ENCODE measurements at regions not wholly inside any gene's neighbourhood (a gene's known extent, or its start where the extent isn't known, plus 50 kb on each side); places are given as distances from the start of the nearest gene placed in this dataset.

DNA sequence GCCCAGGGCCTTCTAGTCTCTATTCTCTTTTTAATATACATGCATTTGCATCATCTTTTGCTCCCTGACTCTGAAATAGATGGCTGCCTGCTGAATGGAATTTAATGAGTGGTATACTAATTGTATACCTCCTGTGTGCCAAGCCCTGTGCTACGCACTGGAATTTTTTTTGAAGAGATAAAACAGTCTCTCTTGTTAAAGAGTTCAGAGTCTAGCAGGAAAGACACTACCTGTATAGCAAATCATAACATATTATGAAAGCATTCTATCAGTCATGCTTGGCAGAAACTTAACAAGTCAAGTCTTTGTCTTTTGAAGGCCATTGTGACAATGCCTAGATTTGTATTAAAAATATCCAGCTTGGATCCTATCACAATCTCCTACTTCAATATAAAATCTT is 63.7 kb upstream of the SESN3 start:
- H3K4me3 ChIP-seq (ENCODE audit: low read depth, poor library complexity, severe bottlenecking), result no peak overlapping the region
- intact Hi-C loops (cut with DNase I; ENCODE audit: low total_unique reads), result no loop called here
- DNase-seq (ENCODE audit: low spot score in 2 of 2), result no peak
- TF ChIP-seq POLR2A (IDR thresholded peaks at IDR 0.05), result no peak
- TF ChIP-seq, protein P1, sequence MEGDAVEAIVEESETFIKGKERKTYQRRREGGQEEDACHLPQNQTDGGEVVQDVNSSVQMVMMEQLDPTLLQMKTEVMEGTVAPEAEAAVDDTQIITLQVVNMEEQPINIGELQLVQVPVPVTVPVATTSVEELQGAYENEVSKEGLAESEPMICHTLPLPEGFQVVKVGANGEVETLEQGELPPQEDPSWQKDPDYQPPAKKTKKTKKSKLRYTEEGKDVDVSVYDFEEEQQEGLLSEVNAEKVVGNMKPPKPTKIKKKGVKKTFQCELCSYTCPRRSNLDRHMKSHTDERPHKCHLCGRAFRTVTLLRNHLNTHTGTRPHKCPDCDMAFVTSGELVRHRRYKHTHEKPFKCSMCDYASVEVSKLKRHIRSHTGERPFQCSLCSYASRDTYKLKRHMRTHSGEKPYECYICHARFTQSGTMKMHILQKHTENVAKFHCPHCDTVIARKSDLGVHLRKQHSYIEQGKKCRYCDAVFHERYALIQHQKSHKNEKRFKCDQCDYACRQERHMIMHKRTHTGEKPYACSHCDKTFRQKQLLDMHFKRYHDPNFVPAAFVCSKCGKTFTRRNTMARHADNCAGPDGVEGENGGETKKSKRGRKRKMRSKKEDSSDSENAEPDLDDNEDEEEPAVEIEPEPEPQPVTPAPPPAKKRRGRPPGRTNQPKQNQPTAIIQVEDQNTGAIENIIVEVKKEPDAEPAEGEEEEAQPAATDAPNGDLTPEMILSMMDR (IDR thresholded peaks at IDR 0.05), result no peak
- WGBS, 2 donors, result 79 to 83% methylated on average over 1 of the region's 1 CpG

DNA sequence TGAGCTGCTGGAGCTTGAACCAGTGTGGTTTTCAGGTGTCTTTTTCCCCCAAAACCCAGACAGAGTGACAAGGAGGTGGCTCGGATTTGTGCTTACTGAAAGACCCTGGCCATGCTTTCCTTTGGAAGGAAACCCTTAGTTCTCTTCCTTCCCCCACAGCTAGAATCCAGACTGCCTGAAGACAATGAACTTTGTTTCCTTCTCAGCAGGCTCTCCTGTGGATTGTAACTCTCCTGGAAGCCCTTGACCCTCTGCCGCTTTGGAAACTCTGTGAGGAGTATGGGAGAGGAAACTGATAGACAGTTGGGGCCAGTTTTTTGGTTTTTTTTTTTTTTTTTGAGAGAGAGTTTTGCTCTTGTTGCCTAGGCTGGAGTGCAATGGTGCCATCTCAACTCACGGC is 62.1 kb upstream of the SESN3 start:
- DNase-seq (ENCODE audit: low spot score in 2 of 2), result no peak
- TF ChIP-seq POLR2A (IDR thresholded peaks at IDR 0.05), result no peak
- TF ChIP-seq, protein P1 (IDR thresholded peaks at IDR 0.05), result no peak

DNA sequence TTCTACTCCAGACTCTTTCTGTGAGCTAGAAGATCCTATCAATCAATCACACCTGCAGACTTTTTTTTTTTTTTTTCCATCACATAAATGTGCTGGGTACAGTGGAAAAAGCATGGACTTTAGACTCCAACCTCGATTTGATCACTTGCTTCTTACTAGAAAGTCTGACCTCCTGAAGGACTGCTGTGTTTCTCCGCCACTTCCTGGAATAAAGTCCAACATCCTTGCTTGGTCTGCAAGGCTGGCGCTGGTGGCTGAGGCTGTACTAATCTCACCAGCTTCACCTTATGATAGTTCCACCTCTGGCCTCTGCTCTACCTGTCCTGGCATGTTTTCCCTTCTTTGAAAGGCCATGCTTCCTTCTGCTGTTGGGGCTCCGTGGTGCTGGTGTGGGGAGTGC is 60.9 kb upstream of the SESN3 start:
- no peak for DNase-seq (ENCODE audit: low spot score in 2 of 2)
- WGBS, 2 donors, result 76 to 77% methylated on average over 4 of the region's 4 CpGs
- intact Hi-C loops (cut with DNase I; ENCODE audit: low total_unique reads), result no loop called here
- TF ChIP-seq, protein P1 (IDR thresholded peaks at IDR 0.05), result no peak
- no peak for TF ChIP-seq POLR2A (IDR thresholded peaks at IDR 0.05)
- no peak overlapping the region for H3K4me3 ChIP-seq (ENCODE audit: low read depth, poor library complexity, severe bottlenecking)

More for the DNA sequence above, 62.1 kb upstream of the SESN3 start:
- intact Hi-C loops (cut with DNase I; ENCODE audit: low total_unique reads), result no loop called here
- WGBS, 2 donors, result 91 to 93% methylated on average over 3 of the region's 3 CpGs
- H3K4me3 ChIP-seq (ENCODE audit: low read depth, poor library complexity, severe bottlenecking), result no peak overlapping the region

DNA sequence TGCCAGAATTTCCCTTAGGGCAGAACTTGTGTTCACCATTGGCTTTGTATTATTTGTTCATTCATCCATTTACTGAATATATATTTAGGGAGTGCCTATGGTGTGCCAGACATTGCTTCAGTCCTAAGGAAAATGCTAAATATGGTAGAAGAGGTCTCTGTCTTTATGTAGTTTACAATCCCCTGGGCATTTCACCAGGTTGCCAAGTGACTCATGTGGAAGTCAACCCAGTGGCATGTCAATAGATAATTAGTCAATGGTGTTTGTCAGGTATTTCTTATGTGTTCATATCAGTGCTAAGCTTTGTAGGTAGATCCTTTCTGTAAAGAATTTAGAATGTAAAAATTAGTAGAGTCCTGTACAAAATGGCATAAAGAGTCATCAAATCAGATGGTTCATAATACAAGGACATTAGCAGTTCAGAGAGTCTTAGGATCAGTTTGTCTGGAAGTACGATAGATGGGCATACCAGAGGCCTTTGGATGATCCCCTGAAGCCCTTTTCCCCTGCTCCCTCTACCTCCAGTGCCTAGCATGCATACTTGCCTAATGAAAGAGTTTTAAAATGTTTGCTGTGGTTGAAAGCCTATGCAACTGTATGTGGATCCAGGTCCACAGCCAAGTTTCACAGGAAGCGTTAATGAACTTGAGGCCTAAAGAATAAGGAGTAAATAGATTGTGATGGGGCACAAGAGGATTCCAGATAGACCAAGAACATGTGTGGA is 58.5 kb upstream of the SESN3 start:
- no peak for DNase-seq (ENCODE audit: low spot score in 2 of 2)

DNA sequence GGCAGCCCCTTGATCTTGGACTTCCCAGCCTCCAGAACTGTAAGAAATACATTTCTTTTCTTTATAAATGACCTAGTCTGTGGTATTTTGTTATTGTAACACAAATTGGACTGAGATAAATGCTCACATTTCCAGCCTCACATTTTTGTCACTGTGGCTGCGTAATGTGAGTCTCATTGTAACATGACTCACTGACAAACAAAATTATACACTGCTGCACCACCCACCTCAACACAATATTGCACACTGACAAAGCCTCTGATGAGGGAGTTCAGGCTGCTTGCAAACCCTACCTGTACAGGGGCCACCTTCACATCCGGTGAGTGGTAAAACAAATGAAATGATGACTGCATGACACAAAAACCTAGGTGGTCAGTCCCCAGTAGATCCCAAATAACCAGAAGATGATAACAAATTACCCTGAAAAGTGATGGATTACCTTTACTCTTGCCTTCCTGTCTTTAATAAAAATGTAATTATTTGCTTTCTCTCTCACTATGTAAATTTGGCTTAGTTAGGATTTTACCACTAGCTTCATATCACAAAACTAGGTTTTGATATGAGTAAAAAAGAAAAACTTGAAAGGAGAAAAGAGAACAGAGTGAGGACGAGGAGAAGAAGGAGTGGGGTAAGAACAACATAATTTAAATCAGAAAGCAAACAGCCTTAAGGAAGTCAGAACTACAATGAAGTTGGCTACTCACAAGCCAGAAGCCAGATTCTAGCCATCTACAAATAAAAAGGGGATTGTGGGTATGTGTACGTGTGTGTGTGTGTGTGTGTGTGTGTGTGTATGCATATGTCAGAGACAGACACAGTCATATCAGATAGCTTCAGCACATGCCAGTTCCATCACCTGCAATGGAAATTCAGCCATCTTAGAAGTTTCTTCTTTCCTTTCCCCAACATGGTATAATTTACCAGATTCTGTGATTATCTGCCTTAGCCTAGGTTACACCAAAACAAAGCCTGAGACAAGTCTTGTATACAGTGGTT is 53.4 kb upstream of the SESN3 start:
- intact Hi-C loops (cut with DNase I; ENCODE audit: low total_unique reads), result no loop called here
- TF ChIP-seq, protein P1 (IDR thresholded peaks at IDR 0.05), result no peak
- no peak for TF ChIP-seq POLR2A (IDR thresholded peaks at IDR 0.05)
- WGBS, 2 donors, result 77 to 91% methylated on average over 4 of the region's 4 CpGs
- no peak for DNase-seq (ENCODE audit: low spot score in 2 of 2)
- no peak overlapping the region for H3K4me3 ChIP-seq (ENCODE audit: low read depth, poor library complexity, severe bottlenecking)

More for the DNA sequence above, 58.5 kb upstream of the SESN3 start:
- TF ChIP-seq, protein P1 (IDR thresholded peaks at IDR 0.05), result no peak
- no peak for TF ChIP-seq POLR2A (IDR thresholded peaks at IDR 0.05)
- intact Hi-C loops (cut with DNase I; ENCODE audit: low total_unique reads), result no loop called here
- no peak overlapping the region for H3K4me3 ChIP-seq (ENCODE audit: low read depth, poor library complexity, severe bottlenecking)
- 88 to 91% methylated on average over 2 of the region's 2 CpGs for WGBS, 2 donors

All from lower leg skin (tissue), 4 donors.